ENCODE measurements at regions not wholly inside any gene's neighbourhood (a gene's known extent, or its start where the extent isn't known, plus 50 kb on each side); places are given as distances from the start of the nearest gene placed in this dataset.

GRCh38 chr2:81979086-81979485 lies 1674.5 kb upstream of the LRRTM1 start:
- no peaks in the 10 kb centered on the region for H3K9me2 ChIP-seq (replicated peaks; ENCODE audit: low read depth, low read length)
- H3K9me3 ChIP-seq (ENCODE audit: insufficient read depth, low read depth, low read length) = no peaks in the 10 kb centered on the region
- no peaks in the 10 kb centered on the region for H3K27me3 ChIP-seq (ENCODE audit: insufficient read depth, low read length, poor library complexity, severe bottlenecking)
- H3K9ac ChIP-seq (ENCODE audit: low read depth, low read length, poor library complexity, severe bottlenecking) = no peak overlapping the region
- H3K79me2 ChIP-seq (ENCODE audit: insufficient read depth, low read length) = no peaks in the 10 kb centered on the region
- H3K4me1 ChIP-seq (ENCODE audit: insufficient read depth, low read length, poor library complexity, severe bottlenecking) = no peaks in the 10 kb centered on the region
- H3F3A ChIP-seq (ENCODE audit: low read depth) = no peaks in the 10 kb centered on the region
- TF ChIP-seq EZH2phosphoT487 (IDR thresholded peaks at IDR 0.05; ENCODE audit: borderline replicate concordance) = no peak
- TF ChIP-seq, protein P1, sequence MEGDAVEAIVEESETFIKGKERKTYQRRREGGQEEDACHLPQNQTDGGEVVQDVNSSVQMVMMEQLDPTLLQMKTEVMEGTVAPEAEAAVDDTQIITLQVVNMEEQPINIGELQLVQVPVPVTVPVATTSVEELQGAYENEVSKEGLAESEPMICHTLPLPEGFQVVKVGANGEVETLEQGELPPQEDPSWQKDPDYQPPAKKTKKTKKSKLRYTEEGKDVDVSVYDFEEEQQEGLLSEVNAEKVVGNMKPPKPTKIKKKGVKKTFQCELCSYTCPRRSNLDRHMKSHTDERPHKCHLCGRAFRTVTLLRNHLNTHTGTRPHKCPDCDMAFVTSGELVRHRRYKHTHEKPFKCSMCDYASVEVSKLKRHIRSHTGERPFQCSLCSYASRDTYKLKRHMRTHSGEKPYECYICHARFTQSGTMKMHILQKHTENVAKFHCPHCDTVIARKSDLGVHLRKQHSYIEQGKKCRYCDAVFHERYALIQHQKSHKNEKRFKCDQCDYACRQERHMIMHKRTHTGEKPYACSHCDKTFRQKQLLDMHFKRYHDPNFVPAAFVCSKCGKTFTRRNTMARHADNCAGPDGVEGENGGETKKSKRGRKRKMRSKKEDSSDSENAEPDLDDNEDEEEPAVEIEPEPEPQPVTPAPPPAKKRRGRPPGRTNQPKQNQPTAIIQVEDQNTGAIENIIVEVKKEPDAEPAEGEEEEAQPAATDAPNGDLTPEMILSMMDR (conservative IDR thresholded peaks at IDR 0.05; ENCODE audit: low read length) = no peak
- H3K4me2 ChIP-seq (ENCODE audit: low read depth, low read length, poor library complexity, severe bottlenecking) = no peak overlapping the region
- H4K20me1 ChIP-seq (ENCODE audit: insufficient read depth, low read length, poor library complexity, severe bottlenecking) = no peaks in the 10 kb centered on the region
- H3K36me3 ChIP-seq (ENCODE audit: insufficient read depth, low read length) = no peaks in the 10 kb centered on the region
- no peak overlapping the region for H2AFZ ChIP-seq (ENCODE audit: low read length)
- H3K4me3 ChIP-seq (ENCODE audit: low read length, poor library complexity, severe bottlenecking) = no peak overlapping the region

DNA sequence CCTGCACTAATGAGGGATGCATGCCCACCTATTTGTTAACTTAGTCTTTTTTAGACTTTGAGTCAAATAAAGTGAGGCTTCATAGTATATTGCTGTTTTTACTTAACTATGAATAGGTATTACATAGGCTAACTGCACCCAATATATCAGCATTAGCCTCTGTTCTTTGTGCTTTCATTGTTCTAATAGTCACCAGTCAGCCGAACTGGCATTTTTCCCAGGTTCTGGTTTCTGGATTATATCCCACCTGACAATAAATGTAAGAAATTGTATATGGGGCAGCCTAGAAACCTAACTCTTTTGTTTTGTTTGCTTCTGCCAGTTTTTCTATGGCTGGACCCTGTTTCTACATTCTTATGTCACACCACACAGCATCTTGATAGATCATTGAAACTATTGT lies 1672.4 kb upstream of the LRRTM1 start:
- Histone ChIP-seq H3K4me3 (ENCODE audit: low read length, poor library complexity, severe bottlenecking) (no peak overlapping the region), H3K27me3 (ENCODE audit: insufficient read depth, low read length, poor library complexity, severe bottlenecking) (no peaks in the 10 kb centered on the region), H3K9ac (ENCODE audit: low read depth, low read length, poor library complexity, severe bottlenecking) (no peak overlapping the region), H3K9me3 (ENCODE audit: insufficient read depth, low read depth, low read length) (no peaks in the 10 kb centered on the region), H3K9me2 (replicated peaks; ENCODE audit: low read depth, low read length) (no peaks in the 10 kb centered on the region), H3K4me2 (ENCODE audit: low read depth, low read length, poor library complexity, severe bottlenecking) (no peak overlapping the region), H2AFZ (ENCODE audit: low read length) (no peak overlapping the region), H3K79me2 (ENCODE audit: insufficient read depth, low read length) (no peaks in the 10 kb centered on the region), H3K36me3 (ENCODE audit: insufficient read depth, low read length) (no peaks in the 10 kb centered on the region), H4K20me1 (ENCODE audit: insufficient read depth, low read length, poor library complexity, severe bottlenecking) (no peaks in the 10 kb centered on the region), H3F3A (ENCODE audit: low read depth) (no peaks in the 10 kb centered on the region), H3K4me1 (ENCODE audit: insufficient read depth, low read length, poor library complexity, severe bottlenecking) (no peaks in the 10 kb centered on the region)
- no peak for TF ChIP-seq EZH2phosphoT487 (IDR thresholded peaks at IDR 0.05; ENCODE audit: borderline replicate concordance)
- TF ChIP-seq, protein P1 (conservative IDR thresholded peaks at IDR 0.05; ENCODE audit: low read length) = no peak

GRCh38 chr2:81974216-81974615 lies 1669.7 kb upstream of the LRRTM1 start:
- H3K4me3 ChIP-seq (ENCODE audit: low read length, poor library complexity, severe bottlenecking) = no peak overlapping the region
- TF ChIP-seq, protein P1 (conservative IDR thresholded peaks at IDR 0.05; ENCODE audit: low read length) = no peak
- TF ChIP-seq EZH2phosphoT487 (IDR thresholded peaks at IDR 0.05; ENCODE audit: borderline replicate concordance) = no peak
- H3K9me3 ChIP-seq (ENCODE audit: insufficient read depth, low read depth, low read length) = no peaks in the 10 kb centered on the region
- H3K9ac ChIP-seq (ENCODE audit: low read depth, low read length, poor library complexity, severe bottlenecking) = no peak overlapping the region
- no peaks in the 10 kb centered on the region for H3K36me3 ChIP-seq (ENCODE audit: insufficient read depth, low read length)
- H3K4me2 ChIP-seq (ENCODE audit: low read depth, low read length, poor library complexity, severe bottlenecking) = no peak overlapping the region
- no peak overlapping the region for H2AFZ ChIP-seq (ENCODE audit: low read length)
- no peaks in the 10 kb centered on the region for H3K4me1 ChIP-seq (ENCODE audit: insufficient read depth, low read length, poor library complexity, severe bottlenecking)
- no peaks in the 10 kb centered on the region for H3K79me2 ChIP-seq (ENCODE audit: insufficient read depth, low read length)
- no peaks in the 10 kb centered on the region for H3K9me2 ChIP-seq (replicated peaks; ENCODE audit: low read depth, low read length)
- H3F3A ChIP-seq (ENCODE audit: low read depth) = no peaks in the 10 kb centered on the region
- no peaks in the 10 kb centered on the region for H4K20me1 ChIP-seq (ENCODE audit: insufficient read depth, low read length, poor library complexity, severe bottlenecking)
- H3K27me3 ChIP-seq (ENCODE audit: insufficient read depth, low read length, poor library complexity, severe bottlenecking) = no peaks in the 10 kb centered on the region

All from Loucy (cell line).